ENCODE measurements at regions not wholly inside any gene's neighbourhood (a gene's known extent, or its start where the extent isn't known, plus 50 kb on each side); places are given as distances from the start of the nearest gene placed in this dataset.

GRCh38 chr3:44076221-44076829 lies 165.4 kb upstream of the TOPAZ1 start:
- in situ Hi-C loops (cut with MboI; ENCODE audit: low pct_unique_long_range_greater_than_20kb, low sequenced_read_pairs, unreplicated experiment): no loop called here
- no peak for DNase-seq (ENCODE audit: low spot score)
- no peak for TF ChIP-seq CTCF (IDR thresholded peaks at IDR 0.05; ENCODE audit: extremely low read depth, insufficient read depth, missing control alignments)

GRCh38 chr3:44077267-44077666 lies 164.4 kb upstream of the TOPAZ1 start:
- in situ Hi-C loops (cut with MboI; ENCODE audit: low pct_unique_long_range_greater_than_20kb, low sequenced_read_pairs, unreplicated experiment): no loop called here
- DNase-seq (ENCODE audit: low spot score): no peak
- TF ChIP-seq CTCF (IDR thresholded peaks at IDR 0.05; ENCODE audit: extremely low read depth, insufficient read depth, missing control alignments): peak; percentile 43

GRCh38 chr3:44078863-44079262 lies 162.8 kb upstream of the TOPAZ1 start:
- DNase-seq (ENCODE audit: low spot score): no peak
- no peak for TF ChIP-seq CTCF (IDR thresholded peaks at IDR 0.05; ENCODE audit: extremely low read depth, insufficient read depth, missing control alignments)
- in situ Hi-C loops (cut with MboI; ENCODE audit: low pct_unique_long_range_greater_than_20kb, low sequenced_read_pairs, unreplicated experiment): no loop called here

GRCh38 chr3:44079916-44080315 lies 161.8 kb upstream of the TOPAZ1 start:
- in situ Hi-C loops (cut with MboI; ENCODE audit: low pct_unique_long_range_greater_than_20kb, low sequenced_read_pairs, unreplicated experiment): no loop called here
- TF ChIP-seq CTCF (IDR thresholded peaks at IDR 0.05; ENCODE audit: extremely low read depth, insufficient read depth, missing control alignments): no peak
- no peak for DNase-seq (ENCODE audit: low spot score)

GRCh38 chr3:44080474-44081072 lies 161.1 kb upstream of the TOPAZ1 start:
- TF ChIP-seq CTCF (IDR thresholded peaks at IDR 0.05; ENCODE audit: extremely low read depth, insufficient read depth, missing control alignments): no peak
- in situ Hi-C loops (cut with MboI; ENCODE audit: low pct_unique_long_range_greater_than_20kb, low sequenced_read_pairs, unreplicated experiment): no loop called here
- DNase-seq (ENCODE audit: low spot score): no peak

- DNase-seq (ENCODE audit: low spot score): no peak
- in situ Hi-C loops (cut with MboI; ENCODE audit: low pct_unique_long_range_greater_than_20kb, low sequenced_read_pairs, unreplicated experiment): no loop called here
- no peak for TF ChIP-seq CTCF (IDR thresholded peaks at IDR 0.05; ENCODE audit: extremely low read depth, insufficient read depth, missing control alignments)
These were observed 151.7 kb upstream of the TOPAZ1 start for GRCh38 chr3:44090036-44090435.
